ENCODE measurements at regions not wholly inside any gene's neighbourhood (a gene's known extent, or its start where the extent isn't known, plus 50 kb on each side); places are given as distances from the start of the nearest gene placed in this dataset.
"Not testable (repeated sequence)": the region's sequence is repeated elsewhere in the genome, so short reads cannot be mapped to it uniquely, and the experiment has no call there.

DNA sequence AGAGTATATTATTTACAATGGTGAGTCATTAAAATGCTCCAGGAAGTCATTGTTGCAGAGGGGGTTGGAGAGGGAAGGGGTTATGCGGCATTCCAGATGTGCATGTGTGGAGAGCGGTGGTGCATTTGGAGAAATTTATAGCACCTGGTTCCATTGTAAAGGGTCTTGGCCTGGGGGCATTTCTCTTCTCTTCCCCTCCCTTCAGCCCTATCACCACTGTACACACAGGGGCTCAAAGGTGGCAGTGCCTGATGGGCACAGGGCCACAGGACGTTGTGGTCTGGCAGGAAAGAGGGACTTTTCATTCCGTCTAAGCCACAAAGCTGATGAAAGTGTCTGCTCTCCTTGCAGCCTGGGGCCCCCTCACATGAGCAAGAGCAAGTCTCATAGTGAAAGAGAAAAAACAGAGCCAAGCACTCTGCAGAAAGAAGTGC is 442.4 kb upstream of the ZNF462 start:
- DNase-seq (ENCODE audit: low read depth, low spot score): no peak

DNA sequence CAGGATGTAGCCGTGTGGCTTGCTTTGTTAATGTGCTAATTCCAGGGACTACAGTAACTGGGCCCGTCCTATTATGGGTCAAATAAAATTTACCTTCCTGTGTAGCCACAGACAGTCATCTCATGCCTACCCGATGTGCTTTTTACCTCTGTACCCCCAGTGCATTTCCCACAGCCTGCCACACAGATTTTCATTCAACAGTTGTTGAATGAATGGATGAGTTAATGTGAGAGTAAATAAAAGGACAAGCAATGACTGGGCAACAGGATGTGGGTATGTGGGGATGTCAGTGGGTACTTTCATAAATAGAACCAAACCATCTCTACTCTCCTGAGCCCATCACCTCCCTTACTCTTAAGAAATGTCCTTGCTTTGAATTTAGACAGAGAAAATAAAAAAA is 441.2 kb upstream of the ZNF462 start:
- no peak for DNase-seq (ENCODE audit: low read depth, low spot score)

DNA sequence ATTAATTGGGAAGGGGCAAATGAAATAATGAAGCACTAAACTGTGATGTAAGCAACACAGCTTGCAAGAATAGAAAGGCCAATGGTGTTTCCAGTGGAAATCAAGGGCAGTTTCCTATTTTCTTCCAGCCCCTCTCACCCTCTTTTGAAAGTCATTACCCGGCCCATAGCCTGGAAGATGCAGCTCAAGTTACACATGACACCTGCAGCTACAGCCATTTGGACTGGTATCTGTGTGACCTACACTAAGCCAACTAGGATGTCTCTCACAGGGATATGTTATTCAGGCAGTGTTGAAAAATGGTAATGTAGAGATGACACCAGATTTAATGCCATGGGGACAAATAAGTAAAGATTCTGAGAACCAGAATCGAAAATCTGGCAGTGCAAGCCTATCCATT is 439.4 kb upstream of the ZNF462 start:
- DNase-seq (ENCODE audit: low read depth, low spot score): no peak

DNA sequence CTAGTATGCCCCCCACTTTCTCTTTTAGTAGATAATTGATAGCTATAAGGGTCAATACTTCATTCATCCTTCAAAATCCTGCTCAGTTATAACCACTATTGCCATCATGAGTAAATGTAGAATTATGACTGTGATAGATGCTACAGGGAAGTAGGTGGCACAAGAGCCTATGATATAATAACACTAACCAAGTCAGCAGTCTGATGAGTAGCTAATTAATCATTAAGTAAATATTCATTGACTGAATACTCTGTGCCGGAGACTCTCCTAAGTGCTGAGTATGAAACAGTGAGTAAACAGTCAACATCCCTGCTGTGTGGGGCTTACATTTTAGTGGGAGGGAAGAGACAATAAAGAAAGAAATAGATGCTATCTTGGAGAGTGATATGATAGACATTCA is 430.3 kb upstream of the ZNF462 start:
- no peak for DNase-seq (ENCODE audit: low read depth, low spot score)

DNA sequence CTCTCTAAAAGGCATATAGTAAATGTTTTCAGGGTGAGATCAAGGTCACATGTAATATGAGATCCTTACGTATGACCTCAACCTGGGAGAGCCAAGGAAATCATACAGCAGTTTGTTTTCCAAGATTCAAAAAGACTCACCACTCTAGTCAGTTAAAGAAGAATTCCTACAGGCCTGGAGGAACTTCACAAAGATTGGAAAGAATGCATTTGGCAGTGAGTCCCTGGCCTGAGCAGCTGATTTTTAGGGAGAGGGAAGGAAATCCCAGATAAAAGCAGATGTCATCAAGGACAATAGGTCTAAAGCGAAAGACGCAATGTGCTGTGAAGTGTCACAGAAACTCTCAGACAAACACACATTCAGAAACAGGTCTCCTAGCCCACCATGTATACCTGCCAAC is 424.0 kb upstream of the ZNF462 start:
- no peak for DNase-seq (ENCODE audit: low read depth, low spot score)

DNA sequence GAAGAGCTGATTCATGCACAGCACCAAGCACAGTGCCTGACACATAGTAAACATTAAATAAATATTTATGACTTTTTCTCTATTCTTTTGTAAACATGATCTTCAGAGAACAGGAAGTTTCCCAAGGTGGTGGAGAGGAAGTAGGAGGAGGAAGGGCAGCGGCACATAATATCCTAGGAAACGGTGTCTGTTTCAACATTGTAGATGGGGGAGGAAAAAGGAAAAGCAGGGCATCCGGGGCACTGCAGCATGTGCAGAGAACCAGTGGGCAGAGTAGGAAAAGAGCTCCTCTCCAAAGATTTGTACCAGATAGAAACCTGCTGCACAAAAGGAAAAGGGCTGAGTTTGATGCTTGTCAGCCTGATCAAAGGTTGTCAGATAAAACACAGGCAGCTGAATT is 421.7 kb upstream of the ZNF462 start:
- no peak for DNase-seq (ENCODE audit: low read depth, low spot score)

DNA sequence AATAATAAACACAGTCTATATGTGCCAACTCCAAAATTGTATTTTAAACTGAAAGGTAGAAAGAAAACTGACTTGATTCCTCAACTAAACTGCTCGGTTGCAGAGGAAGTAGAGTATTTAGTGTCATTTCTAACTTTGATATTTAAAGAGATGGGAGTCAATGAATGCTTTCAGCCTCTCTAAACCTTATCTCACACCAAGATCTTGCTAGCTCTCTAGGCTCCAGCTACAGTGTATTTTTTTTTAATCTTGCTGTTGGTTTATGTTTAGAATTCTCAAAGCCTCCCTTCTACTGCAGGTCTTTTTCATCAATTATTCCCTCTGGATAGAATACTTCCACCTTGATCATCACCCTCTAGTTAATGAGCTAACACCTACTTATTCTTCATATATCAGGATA is 419.4 kb upstream of the ZNF462 start:
- DNase-seq (ENCODE audit: low read depth, low spot score): no peak

DNA sequence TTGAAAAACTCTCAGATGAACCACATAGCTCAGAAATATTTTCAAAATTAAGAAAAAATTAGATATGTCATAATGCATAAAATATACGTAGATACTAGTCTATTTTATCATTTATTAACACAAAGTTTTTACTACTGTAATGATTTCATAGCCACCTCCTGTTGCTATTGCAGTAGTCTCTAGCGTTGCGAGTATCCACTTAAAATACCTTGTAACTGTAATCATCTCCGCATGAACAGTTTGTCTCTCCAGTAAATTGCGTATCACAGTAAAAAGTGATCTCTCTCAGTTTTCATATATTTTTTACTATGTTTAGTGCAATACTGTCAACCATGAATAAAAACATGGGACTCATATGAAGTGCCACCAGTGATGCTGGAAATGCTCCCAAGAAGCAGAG is 417.9 kb upstream of the ZNF462 start:
- no peak for DNase-seq (ENCODE audit: low read depth, low spot score)

DNA sequence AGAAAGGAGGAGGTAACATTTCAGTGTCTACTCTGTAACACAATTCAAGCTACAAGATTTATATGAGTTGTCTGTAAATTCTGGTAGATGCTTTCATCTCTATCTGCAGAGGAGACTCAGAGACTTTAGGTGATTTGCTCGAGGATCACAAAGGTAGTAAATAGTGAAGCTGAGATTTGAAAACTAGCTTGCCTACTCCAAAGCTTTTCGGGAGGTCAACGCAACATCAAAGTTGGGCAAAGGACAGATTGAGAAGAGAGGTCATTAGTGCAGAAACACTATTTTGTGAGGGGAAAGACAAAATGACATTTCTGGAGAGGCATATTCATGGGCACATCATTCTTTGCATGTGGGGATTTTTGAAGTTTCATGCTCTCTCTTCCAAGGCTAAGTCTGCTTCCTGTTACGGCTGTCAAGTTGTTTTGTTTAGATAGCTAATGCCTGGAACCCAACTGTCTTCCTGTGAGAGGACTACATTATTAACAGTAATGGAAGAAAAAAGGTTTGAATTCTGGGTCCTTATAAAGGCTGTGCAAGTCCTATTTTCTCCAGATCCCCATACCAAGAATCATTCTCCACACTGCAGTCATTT is 413.5 kb upstream of the ZNF462 start:
- no peak for DNase-seq (ENCODE audit: low read depth, low spot score)

DNA sequence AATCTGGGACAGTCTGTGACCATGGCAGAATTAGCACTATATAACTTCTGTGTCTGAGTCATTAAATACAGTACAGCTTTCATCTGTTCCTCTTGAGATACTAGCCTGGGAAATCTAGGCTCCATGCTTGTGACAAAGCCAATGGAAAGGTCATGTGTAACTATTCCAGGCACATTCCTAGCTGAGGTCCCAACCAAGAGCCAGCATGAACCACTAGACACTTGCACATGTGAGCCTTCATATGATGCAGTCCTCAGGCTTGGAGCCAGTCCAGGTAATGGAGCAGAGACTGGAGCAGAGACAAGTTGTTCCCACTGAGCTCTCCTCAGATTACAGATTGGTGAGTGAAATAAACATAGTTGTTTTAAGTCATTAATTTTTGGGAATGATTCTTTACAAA is 412.4 kb upstream of the ZNF462 start:
- DNase-seq (ENCODE audit: low read depth, low spot score): no peak

DNA sequence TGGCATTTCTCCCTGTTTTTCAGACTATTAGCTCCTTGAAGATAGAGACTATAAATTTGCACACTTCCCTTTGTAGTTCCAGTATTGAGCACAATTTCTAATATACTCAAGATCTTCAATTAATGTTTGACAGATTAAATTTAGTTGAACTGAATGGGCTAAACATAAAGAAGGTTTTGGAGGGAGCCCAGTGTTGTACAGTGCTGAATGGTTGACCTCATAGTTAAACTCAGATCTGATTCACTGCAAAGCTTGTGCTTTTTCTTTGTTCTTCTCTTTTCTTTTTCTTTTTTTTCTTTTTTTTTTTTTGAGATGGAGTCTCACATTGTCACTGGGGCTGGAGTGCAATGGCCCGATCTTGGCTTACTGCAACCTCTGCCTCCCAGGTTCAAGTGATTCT is 411.7 kb upstream of the ZNF462 start:
- DNase-seq (ENCODE audit: low read depth, low spot score): no peak

DNA sequence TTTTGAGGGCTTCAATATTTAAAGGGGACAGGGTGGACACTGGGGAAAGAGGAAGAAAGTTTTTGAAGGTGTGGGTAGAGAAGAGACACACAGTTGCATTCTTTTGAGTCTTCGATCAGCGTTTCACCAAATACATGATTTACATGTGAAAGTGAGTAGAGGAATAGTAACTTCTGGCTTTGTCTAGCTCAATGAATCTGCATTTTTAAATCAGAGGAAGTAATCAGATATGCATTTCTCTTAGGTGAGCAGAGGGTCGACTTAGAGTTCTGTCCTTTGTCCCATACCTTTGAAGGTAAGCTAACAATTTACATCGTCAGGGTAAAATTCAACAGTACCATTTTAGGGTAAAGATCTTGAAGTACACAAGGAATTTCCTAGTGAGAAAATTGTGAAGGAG is 406.4 kb upstream of the ZNF462 start:
- no peak for DNase-seq (ENCODE audit: low read depth, low spot score)

DNA sequence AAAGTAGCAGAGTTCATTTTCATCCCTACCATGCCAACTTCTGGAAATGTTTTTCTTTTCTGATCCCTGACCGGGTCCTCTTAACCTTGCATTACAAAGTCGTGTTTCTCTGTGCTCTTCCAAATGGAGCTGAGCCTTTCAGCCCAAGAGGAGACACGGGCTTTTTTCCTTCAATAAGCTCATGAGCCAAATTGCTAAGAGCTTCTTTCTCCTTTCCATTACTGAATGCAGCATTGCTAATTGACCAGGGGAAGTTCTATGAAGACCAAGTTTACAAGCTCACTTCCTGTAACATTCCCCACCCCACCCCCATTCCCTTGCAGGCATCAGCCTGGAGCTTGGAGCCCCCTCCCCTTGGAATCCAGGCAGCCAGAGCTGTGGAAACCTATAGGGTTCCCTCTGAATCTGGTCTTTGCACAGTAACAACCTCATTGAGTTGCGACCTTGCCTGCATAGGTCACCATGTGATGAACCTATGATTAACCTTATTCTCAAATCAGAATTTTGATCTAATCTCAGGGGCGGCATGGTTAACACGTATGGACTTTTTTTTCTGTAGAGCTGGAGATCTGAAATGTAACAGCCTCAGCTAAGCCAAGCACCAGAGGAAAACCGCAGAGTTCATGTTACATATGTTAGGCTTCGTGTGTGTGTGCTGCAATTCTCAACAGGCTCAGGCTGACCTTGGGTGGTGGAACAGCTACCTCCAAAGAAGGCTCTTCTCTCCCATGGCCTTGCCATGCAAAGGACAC is 395.7 kb upstream of the ZNF462 start:
- no peak for DNase-seq (ENCODE audit: low read depth, low spot score)

DNA sequence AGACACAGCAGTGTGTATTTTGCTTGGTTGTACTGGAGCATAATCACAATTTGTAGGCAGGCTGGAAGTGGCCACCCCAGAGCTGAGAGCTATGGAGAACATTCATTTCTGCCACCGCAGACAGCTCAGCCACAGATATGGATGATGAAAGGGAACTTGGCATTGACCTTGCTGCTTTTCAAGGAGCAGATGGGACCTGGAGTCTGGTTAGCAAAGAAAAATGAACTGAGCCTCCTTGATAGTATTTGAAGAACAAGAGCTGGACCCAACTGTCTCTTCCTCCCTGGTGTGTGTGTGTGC is 395.2 kb upstream of the ZNF462 start:
- no peak for DNase-seq (ENCODE audit: low read depth, low spot score)

DNA sequence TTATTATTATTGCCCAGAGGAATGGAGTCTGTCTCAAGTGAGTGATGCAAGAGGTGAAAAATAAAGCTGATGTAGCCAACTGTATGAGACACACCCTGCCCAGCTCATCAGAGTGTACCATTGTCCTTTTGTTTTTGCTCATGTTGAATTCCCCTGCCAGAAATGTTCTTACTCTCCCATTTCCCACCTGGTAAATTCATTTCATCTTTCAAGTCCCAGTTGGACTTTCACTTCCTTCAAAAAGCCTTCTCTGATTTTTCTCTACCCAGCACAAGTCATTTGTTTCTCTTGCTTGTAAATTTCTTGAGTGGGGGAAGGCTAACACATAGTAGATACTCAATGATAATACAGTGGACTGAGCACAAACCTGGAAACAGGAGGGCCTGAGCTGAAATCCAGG is 394.5 kb upstream of the ZNF462 start:
- DNase-seq (ENCODE audit: low read depth, low spot score): no peak

DNA sequence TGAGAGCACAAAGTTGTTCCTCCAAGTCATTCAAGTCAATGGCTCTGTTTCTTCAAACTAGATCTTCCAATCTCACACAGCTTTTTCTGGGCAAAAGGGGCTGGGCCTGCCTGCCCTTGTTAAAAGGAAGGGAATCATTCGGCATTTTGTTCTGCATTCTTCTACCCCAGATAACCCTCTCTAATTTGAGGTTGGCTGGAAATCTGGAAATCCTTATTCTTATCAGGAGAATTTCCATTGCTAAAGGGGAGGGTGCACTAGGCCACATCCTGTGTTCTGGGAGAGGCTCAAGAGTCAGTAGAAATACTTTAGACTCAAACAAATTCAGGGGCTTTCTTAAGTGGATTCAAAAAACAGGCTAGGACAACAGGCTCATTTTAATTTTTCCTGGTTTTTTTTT is 384.7 kb upstream of the ZNF462 start:
- no peak for DNase-seq (ENCODE audit: low read depth, low spot score)

DNA sequence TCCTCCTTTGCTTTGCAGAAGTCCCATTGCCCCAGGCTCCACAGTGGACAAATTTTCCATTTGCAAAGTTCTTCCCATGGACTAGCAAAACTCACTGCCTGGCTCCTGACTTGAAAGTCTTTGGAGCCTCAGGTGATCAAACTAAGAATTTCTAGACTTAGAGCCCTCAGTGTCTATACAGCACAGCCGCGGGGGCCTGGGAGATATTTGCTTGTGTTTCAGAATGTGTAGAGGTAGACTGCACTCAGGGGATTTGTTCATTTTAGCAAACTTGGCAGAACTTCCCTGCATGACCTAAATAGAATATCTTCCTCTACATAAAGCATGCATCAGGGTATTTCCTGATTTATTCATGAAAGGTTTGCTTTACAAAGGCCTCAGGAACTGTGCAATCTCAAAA is 384.2 kb upstream of the ZNF462 start:
- no peak for DNase-seq (ENCODE audit: low read depth, low spot score)

DNA sequence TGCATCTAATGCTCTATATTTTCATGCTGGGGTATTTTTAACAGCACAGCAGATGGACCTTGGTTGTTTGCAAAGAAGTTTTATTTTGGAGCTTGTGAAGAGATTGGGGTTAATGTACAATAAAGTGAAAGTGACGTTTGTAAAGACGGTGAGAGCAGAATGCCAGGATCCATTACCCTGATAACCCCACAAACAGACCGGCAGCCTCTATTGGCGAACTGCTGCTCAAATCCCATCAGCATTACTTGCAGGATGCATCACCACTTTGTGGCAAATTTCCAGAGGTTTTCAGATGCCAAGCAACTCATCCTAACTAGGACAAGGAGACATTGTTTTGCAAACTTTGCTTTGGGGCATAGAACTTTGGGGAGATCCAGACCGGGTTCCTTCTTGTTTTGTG is 383.3 kb upstream of the ZNF462 start:
- no peak for DNase-seq (ENCODE audit: low read depth, low spot score)

DNA sequence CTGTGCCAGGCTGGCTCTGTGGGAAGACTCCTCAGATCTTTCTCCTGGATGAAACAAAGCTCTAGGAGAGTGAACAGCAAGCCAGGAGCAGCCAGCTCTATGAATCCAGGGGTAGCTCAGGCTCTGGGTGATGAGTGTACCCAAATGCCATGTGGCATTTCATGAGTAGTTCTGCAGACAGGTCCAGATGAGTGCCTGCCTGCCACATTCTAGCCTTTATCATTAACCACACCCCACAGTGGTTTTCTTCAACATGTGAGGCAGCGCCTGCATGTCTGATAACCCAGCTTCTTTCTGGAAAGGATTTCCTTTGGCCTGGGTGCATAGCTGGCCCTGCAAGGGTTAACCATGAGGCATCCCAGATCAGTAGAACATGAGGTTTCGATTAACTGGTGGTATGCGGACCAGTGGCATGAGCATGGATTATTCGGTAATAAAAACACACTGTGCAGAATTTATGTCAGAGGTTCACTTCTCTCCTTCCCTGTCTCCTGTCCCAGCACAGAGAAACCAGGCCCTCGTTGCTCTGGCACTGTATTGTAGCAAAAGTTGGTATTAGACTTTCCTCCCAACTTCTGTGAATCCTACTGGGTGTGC is 381.9 kb upstream of the ZNF462 start:
- no peak for DNase-seq (ENCODE audit: low read depth, low spot score)

DNA sequence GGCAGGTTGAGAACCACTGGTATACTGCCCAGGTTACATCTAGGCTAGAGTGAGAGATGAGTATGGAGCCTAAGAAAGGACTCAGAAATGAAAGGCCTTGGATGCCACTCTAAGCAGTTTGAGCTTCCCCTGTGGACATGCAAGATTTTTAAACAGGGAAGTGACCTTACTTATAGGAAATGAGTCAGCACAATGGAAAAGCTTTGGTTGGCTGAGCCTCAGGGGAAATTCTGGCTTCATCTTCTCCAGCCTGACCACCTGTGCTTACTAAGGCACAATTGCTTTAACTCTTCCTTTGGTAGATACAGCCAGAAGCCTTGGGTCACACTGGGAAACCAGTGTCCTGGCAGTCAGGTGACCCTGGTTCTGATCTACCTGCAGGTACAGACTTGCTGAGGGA is 380.2 kb upstream of the ZNF462 start:
- DNase-seq (ENCODE audit: low read depth, low spot score): no peak

DNA sequence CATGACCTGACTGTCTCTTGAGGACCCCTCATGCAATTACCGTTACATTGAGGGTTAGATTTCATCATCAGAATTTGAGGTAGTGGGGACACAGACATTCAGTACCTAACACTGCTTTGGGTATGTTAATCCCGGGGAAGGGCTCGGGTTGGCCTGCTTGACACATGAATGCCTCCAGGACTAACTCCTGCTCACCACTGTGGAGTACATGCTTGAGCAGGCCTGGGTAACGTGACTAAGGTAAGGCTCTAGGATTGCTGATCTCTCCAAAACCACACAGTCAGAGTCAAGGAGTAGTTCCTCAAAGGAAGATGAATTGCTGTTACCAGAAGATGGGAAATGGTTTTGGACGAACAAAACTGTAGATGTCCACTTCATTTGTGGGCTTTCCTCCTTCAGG is 376.3 kb upstream of the ZNF462 start:
- no peak for DNase-seq (ENCODE audit: low read depth, low spot score)

DNA sequence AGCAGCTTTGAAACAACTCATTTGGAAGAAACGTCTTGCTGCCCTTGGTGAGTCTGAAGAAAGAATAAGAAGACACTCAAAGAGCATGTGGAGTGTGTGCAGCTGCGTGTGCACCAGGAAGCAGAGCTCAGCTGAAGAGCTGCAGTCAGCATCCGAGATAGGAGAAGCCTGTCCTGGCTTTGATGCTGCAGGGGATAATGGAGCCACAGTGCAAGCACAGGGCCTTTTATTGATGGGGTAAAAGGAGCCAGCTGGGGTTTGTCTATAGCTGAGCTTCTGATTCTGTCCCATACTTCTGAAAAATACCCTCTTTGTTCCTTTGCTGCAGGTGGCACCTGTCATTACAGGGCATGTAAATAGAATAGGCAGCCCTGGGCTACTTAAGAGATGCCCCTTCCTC is 375.7 kb upstream of the ZNF462 start:
- DNase-seq (ENCODE audit: low read depth, low spot score): no peak

DNA sequence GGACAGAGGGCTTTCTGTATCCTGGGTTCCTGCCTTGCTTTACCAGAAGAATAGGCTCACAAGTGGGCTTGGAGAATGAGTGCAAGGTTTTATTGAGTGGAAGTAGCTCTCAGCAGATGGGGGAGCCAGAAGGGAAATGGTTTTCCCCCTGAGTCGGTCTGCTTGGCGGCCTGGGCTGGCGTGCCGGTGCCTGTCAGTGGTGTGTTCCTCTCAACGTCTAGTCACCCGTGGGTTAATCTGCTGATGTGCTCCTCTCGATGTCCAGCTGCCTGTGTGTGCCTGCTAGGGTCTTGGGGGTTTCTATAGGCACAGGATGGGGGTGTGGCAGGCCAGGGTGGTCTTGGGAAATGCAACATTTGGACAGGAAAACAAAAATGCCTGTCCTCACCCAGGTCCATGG is 370.8 kb upstream of the ZNF462 start:
- not testable (repeated sequence) for DNase-seq (ENCODE audit: low read depth, low spot score)

DNA sequence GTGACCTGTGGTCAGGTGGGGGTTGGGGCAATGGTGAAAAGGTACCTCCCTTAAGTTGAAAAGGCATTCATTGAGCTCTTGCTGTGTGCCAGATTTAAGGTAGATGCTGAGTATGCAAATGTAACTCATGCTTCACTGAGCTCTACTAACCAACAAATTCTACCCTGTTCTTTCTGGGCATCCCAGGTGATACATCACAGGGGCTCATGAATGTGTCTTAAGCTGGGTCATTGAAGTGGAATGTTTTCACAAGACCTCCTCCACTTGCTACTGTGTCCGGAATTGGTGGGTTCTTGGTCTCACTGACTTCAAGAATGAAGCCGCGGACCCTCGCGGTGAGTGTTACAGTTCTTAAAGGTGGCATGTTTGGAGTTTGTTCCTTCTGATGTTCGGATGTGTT is 362.8 kb upstream of the ZNF462 start:
- no peak for DNase-seq (ENCODE audit: low read depth, low spot score)
